K562 (cell line): ENCODE measurements at regions not wholly inside any gene's neighbourhood (a gene's known extent, or its start where the extent isn't known, plus 50 kb on each side); places are given as distances from the start of the nearest gene placed in this dataset.

Experiments used
- CBX1 ChIP-seq: sonication (generic); IDR thresholded peaks from 2 replicates; pipeline ENCODE4 v1.6.1; 2016; ENCODE audit warnings: antibody characterized with exemption, low read depth, mild to moderate bottlenecking
- CTCF ChIP-seq, 3 experiments: IDR thresholded peaks in 2 of 3; conservative IDR thresholded peaks in 1 of 3; 2 replicates each; pipeline ENCODE4 v1.5.1; 2011 to 2012; ENCODE audit warnings: low read length in 3 of 3, mild to moderate bottlenecking in 3 of 3, control low read depth in 2 of 3, improper control_type of control experiment in 1 of 3, inconsistent platforms in 1 of 3, low read depth in 1 of 3, mixed read lengths in 1 of 3, moderate library complexity in 1 of 3; ENCODE audit not compliant: insufficient read depth in 2 of 3
- EWSR1 ChIP-seq: fragments of 450-650 bp; IDR thresholded peaks from 2 replicates; pipeline ENCODE4 v1.6.1; 2018; ENCODE audit warnings: borderline replicate concordance, mild to moderate bottlenecking, low read depth, moderate library complexity; ENCODE audit not compliant: partially characterized antibody
- GATA2 ChIP-seq: sonication (generic); formaldehyde crosslinking; IDR thresholded peaks from 2 replicates; pipeline ENCODE4 v1.4.0; 2020; ENCODE audit warnings: mild to moderate bottlenecking, missing genetic modification reagents
- MLX ChIP-seq, 2 experiments: fragments of 450-650 bp in 1 of 2; sonication (generic) in 1 of 2; formaldehyde crosslinking; conservative IDR thresholded peaks; 2 replicates each; pipeline versions ENCODE4 v1.4.0 to v1.8.1; 2020 to 2022; ENCODE audit warnings: mild to moderate bottlenecking in 1 of 2, missing genetic modification reagents in 1 of 2
- SP1 ChIP-seq: sonication (generic); formaldehyde crosslinking; IDR thresholded peaks from 2 replicates; pipeline ENCODE4 v1.8.1; 2022; ENCODE audit warnings: mild to moderate bottlenecking, missing genetic modification reagents
- TAF1 ChIP-seq: IDR thresholded peaks from 2 replicates; pipeline ENCODE4 v1.6.1; 2011; ENCODE audit warnings: mild to moderate bottlenecking, low read length, moderate library complexity; ENCODE audit not compliant: insufficient read depth, control insufficient read depth, severe bottlenecking; ENCODE audit errors: extremely low read depth

GRCh38 chr7:156122752-156123354 is 310.6 kb upstream of the SHH start:
- TF ChIP-seq CBX1: no peak
- TF ChIP-seq SP1 (CRISPR knock-in tag): no peak
- TF ChIP-seq GATA2 (CRISPR knock-in tag): no peak
- TF ChIP-seq TAF1: no peak
- no peak for TF ChIP-seq MLX (CRISPR knock-in tag; conservative IDR thresholded peaks at IDR 0.05)
- TF ChIP-seq CTCF (IDR thresholded peaks at IDR 0.05 in 2 of 3, conservative IDR thresholded peaks at IDR 0.05 in 1 of 3; ENCODE audit: insufficient read depth in 2 of 3, low read depth in 1 of 3, low read length in 3 of 3): no peak
- TF ChIP-seq EWSR1: no peak
